ENCODE measurements at regions not wholly inside any gene's neighbourhood (a gene's known extent, or its start where the extent isn't known, plus 50 kb on each side); places are given as distances from the start of the nearest gene placed in this dataset.

GRCh38 chr1:14138687-14139086 is 438.7 kb downstream of the PRDM2 start:
- H3K36me3 Mint-ChIP-seq: 0 out of 2 replicates have a peak, but pooled peaks cover 5% of the 10 kb centered on the region
- no peak for ATAC-seq
- DNase-seq (ENCODE audit: low spot score): no peak
- POLR2A ChIA-PET: no interaction called here
- no peaks in the 10 kb centered on the region; the same call in 1 of the 2 replicates for H3K27me3 Mint-ChIP-seq (ENCODE audit: low read depth)
- H3K4me1 Mint-ChIP-seq: peaks cover 52% of the 10 kb centered on the region
- CTCF ChIA-PET: interaction anchor here (1.0 to 1.2 kb wide), 3 partner anchors 25 to 43 kb away, joined by 3 to 5 read pairs (median 3); no protein-coding TSS in a partner anchor
- H3K4me3 Mint-ChIP-seq: no peak overlapping the region
- TF ChIP-seq ZNF671 (CRISPR knock-in tag; IDR thresholded peaks at IDR 0.05) (no peak), NR3C1 (CRISPR knock-in tag; conservative IDR thresholded peaks at IDR 0.05; ENCODE audit: low read depth) (no peak), AR (CRISPR knock-in tag; IDR thresholded peaks at IDR 0.05) (no peak)
- no peak overlapping the region for H3K27ac Mint-ChIP-seq
- H3K9me3 Mint-ChIP-seq: peaks cover 10% of the 10 kb centered on the region

GRCh38 chr1:14140831-14141401 is 440.9 kb downstream of the PRDM2 start:
- peaks cover 8% of the 10 kb centered on the region; the same call in 1 of the 2 replicates for H3K9me3 Mint-ChIP-seq
- no peaks in the 10 kb centered on the region; the same call in 1 of the 2 replicates for H3K27me3 Mint-ChIP-seq (ENCODE audit: low read depth)
- ATAC-seq (no peak), DNase-seq (ENCODE audit: low spot score) (no peak)
- H3K27ac Mint-ChIP-seq: no peak overlapping the region
- 0 out of 2 replicates have a peak, but pooled peaks cover 5% of the 10 kb centered on the region for H3K36me3 Mint-ChIP-seq
- ChIA-PET CTCF (interaction anchor here (0.6 to 1.0 kb wide), 2 partner anchors 9 to 27 kb away, joined by 3 to 5 read pairs; no protein-coding TSS in a partner anchor), POLR2A (no interaction called here)
- peaks cover 39% of the 10 kb centered on the region for H3K4me1 Mint-ChIP-seq
- H3K4me3 Mint-ChIP-seq: no peak overlapping the region
- TF ChIP-seq ARID4B (CRISPR knock-in tag; IDR thresholded peaks at IDR 0.05; ENCODE audit: borderline replicate concordance) (no peak), GRHL2 (CRISPR knock-in tag; IDR thresholded peaks at IDR 0.05; ENCODE audit: insufficient replicate concordance, severe bottlenecking) (no peak), ZSCAN18 (CRISPR knock-in tag; IDR thresholded peaks at IDR 0.05) (no peak), NR3C1 (CRISPR knock-in tag; conservative IDR thresholded peaks at IDR 0.05; ENCODE audit: low read depth) (no peak), ZBTB21 (CRISPR knock-in tag; IDR thresholded peaks at IDR 0.05; ENCODE audit: borderline replicate concordance) (no peak), USF2 (CRISPR knock-in tag; IDR thresholded peaks at IDR 0.05) (no peak), ZNF512 (CRISPR knock-in tag; IDR thresholded peaks at IDR 0.05; ENCODE audit: borderline replicate concordance) (no peak), FOXK1 (CRISPR knock-in tag; IDR thresholded peaks at IDR 0.05) (no peak), NFE2L1 (CRISPR knock-in tag; IDR thresholded peaks at IDR 0.05) (no peak), ESRRA (CRISPR knock-in tag; IDR thresholded peaks at IDR 0.05; ENCODE audit: borderline replicate concordance) (no peak), RELA (CRISPR knock-in tag; IDR thresholded peaks at IDR 0.05; ENCODE audit: borderline replicate concordance) (no peak), FOXP4 (CRISPR knock-in tag; IDR thresholded peaks at IDR 0.05) (no peak), NFYB (CRISPR knock-in tag; conservative IDR thresholded peaks at IDR 0.05; ENCODE audit: low read depth) (no peak), OVOL2 (CRISPR knock-in tag; IDR thresholded peaks at IDR 0.05; ENCODE audit: borderline replicate concordance) (no peak), AR (CRISPR knock-in tag; IDR thresholded peaks at IDR 0.05) (no peak), ZNF423 (CRISPR knock-in tag; IDR thresholded peaks at IDR 0.05) (no peak)
